GM18909 (cell line): ENCODE measurements at regions not wholly inside any gene's neighbourhood (a gene's known extent, or its start where the extent isn't known, plus 50 kb on each side); places are given as distances from the start of the nearest gene placed in this dataset.

Experiments used
- ATAC-seq: cut with Tn5 transposase; IDR thresholded peaks from one replicate; pipeline ENCODE4 v1.9.1; 2021; ENCODE audit warnings: mild to moderate bottlenecking; ENCODE audit not compliant: unreplicated experiment, poor library complexity

- no peak for ATAC-seq
These were observed 101.3 kb upstream of the GUCY1A1 start for GRCh38 chr4:155565330-155565729.

GRCh38 chr4:155564880-155565279 lies 101.8 kb upstream of the GUCY1A1 start:
- ATAC-seq: no peak

- no peak for ATAC-seq
These were observed 102.6 kb upstream of the GUCY1A1 start for GRCh38 chr4:155564086-155564485.

GRCh38 chr4:155559915-155560314 lies 106.7 kb upstream of the GUCY1A1 start:
- ATAC-seq: no peak

- ATAC-seq: no peak
These were observed 114.5 kb upstream of the GUCY1A1 start for GRCh38 chr4:155552180-155552579.

- ATAC-seq: no peak
These were observed 118.5 kb upstream of the GUCY1A1 start for GRCh38 chr4:155548173-155548572.

- no peak for ATAC-seq
These were observed 120.2 kb upstream of the GUCY1A1 start for GRCh38 chr4:155546451-155546850.

- ATAC-seq: no peak
These were observed 121.2 kb upstream of the GUCY1A1 start for GRCh38 chr4:155545456-155545855.

- no peak for ATAC-seq
These were observed 122.1 kb upstream of the GUCY1A1 start for GRCh38 chr4:155544547-155544946.

GRCh38 chr4:155543126-155543765 lies 123.4 kb upstream of the GUCY1A1 start:
- ATAC-seq: peak; percentile 91

GRCh38 chr4:155542415-155542814 lies 124.2 kb upstream of the GUCY1A1 start:
- ATAC-seq: no peak

- ATAC-seq: no peak
These were observed 124.9 kb upstream of the GUCY1A1 start for GRCh38 chr4:155541716-155542115.

GRCh38 chr4:155540698-155541097 lies 126.0 kb upstream of the GUCY1A1 start:
- no peak for ATAC-seq

GRCh38 chr4:155539746-155540145 lies 126.9 kb upstream of the GUCY1A1 start:
- ATAC-seq: no peak

GRCh38 chr4:155535802-155536454 lies 130.7 kb upstream of the GUCY1A1 start:
- no peak for ATAC-seq

- ATAC-seq: no peak
These were observed 134.1 kb upstream of the GUCY1A1 start for GRCh38 chr4:155532373-155533085.

- no peak for ATAC-seq
These were observed 135.8 kb upstream of the GUCY1A1 start for GRCh38 chr4:155530857-155531256.

GRCh38 chr4:155530290-155530689 lies 136.4 kb upstream of the GUCY1A1 start:
- ATAC-seq: no peak

GRCh38 chr4:155529716-155530115 lies 136.9 kb upstream of the GUCY1A1 start:
- no peak for ATAC-seq

GRCh38 chr4:155529272-155529671 lies 137.4 kb upstream of the GUCY1A1 start:
- ATAC-seq: no peak

GRCh38 chr4:155526452-155527169 lies 140.0 kb upstream of the GUCY1A1 start:
- ATAC-seq: no peak
